HG02852 (cell line): ENCODE measurements at regions not wholly inside any gene's neighbourhood (a gene's known extent, or its start where the extent isn't known, plus 50 kb on each side); places are given as distances from the start of the nearest gene placed in this dataset.

Experiments used
- ATAC-seq: cut with Tn5 transposase; IDR thresholded peaks from one replicate; pipeline ENCODE4 v1.9.1; 2021; ENCODE audit warnings: mild to moderate bottlenecking, moderate library complexity; ENCODE audit not compliant: unreplicated experiment

DNA sequence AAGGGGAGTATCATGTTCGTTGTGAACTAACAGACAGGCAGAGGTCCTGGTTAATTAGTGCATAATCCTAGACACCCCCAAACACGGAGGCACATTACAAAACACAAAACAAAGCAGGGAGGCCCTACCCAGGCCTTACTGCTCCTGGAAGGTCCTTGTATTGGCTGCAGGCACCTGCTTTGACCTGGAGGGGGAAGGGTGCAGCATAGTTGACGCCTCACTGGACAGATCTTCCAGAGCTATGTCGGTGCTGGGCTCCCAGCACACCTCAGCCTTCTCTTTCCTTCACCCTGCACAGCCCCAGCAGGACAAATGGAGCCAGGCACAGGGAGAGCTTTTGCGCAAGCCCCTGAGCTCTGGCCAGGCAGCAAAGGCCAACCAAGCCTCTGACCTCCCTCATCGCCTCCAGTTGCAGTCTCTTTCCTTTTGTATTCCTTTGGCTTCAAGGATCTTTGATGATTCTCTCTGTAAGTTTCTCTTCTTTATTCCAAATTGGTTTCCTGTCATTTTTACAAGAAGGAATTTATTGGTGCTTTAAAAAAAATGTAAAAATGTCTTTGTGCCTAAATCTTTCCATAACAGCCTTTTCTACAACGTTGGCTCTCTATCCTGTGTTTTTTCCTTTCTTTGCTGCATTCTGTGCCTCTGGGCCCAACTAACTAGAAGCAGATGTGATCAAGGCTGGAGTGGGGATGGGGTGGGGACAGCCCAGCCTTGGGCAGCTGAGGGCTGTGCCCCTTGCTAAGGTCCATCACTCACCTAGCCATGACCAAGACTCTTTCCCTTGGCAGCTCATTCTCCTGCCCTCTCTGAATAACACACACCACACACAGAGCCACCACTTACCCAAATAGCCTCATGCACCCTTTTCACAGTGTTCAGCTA lies 317.1 kb upstream of the NPVF start:
- ATAC-seq = no peak

DNA sequence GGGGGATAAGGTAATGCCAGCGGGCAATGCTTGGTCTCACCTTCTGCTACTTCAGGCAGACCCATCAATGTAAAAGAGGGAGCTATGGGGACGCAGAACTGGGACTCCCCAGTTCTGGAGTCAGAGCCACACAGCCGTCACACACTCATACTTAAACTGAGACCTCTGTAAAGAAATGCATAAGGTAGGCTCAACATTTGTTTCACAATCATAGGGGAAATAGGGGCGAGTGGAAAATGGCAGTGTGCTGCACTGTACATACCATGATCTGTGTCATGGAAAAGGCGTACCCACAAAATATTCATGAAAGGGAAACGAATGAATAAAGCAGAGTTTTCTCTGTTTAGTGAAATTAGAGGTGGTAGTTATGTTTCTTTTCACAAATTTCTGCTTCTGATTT lies 318.0 kb upstream of the NPVF start:
- no peak for ATAC-seq

GRCh38 chr7:25549271-25549921 lies 321.1 kb upstream of the NPVF start:
- ATAC-seq = no peak

GRCh38 chr7:25550149-25550548 lies 321.9 kb upstream of the NPVF start:
- no peak for ATAC-seq

GRCh38 chr7:25552998-25553397 lies 324.7 kb upstream of the NPVF start:
- no peak for ATAC-seq

- ATAC-seq = no peak
Measured at GRCh38 chr7:25553580-25554291, 325.4 kb upstream of the NPVF start.

DNA sequence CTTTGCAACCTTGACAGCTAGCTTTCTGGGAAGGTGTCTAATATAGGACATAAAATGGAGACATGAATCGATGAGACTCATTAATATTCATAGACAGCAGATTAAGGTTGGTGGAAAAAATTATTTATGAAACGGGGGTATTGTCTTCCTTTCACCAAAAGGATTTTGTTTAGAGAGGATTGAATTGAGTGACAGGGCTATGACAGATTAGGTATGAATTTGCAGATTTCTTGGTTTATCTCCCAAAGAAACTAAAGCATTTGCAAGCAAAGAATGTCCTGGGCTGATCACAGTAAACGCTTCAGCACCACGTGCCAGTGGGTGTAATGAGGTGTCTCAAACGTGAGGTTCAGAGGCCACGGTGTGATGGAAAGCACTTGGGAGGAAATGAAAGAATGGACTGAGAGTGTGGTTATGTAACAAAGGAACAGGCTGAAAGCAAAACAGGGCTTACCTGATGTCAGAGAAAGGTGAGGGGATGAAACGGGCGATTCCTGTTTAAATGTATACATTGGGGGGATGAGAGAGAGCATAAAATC lies 329.2 kb upstream of the NPVF start:
- no peak for ATAC-seq

DNA sequence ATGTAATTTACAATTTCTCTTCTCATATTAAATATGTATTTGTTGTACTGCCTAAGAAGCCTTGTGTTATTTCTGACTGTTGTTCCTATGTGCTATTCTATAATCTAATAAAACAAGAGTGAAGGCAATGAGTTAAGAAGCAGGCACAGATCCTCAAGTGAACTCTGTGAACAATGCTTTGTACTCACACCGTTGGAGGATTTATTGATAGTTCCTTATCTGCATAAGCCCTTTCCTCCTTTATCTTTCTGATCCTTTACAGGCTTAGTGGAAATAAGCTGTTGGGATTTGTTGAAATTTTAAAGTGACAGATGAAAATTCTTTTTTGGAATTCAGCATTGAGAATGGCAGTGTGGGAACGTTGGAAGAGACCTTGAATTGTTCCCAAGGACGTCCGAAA lies 329.6 kb upstream of the NPVF start:
- ATAC-seq = no peak

DNA sequence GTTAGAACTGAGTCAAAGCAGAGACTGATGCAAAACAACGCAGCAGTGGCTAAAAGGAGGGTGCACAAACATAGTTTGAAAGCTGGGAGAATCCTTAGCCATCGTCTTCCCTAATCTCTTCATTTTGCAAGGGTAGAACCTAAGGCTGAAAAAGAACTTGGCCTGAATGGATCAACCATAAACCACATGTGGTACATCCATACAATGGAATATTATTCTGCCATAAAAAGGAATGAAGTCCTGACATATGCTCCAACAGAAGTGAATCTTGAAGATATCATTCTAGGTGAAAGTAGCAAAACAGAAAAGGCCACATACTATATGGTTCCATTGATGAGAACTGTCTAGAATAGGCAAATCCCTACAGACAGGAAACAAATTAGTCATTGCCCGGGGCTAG lies 330.3 kb upstream of the NPVF start:
- no peak for ATAC-seq

- no peak for ATAC-seq
Measured at GRCh38 chr7:25559581-25560367, 331.5 kb upstream of the NPVF start.

DNA sequence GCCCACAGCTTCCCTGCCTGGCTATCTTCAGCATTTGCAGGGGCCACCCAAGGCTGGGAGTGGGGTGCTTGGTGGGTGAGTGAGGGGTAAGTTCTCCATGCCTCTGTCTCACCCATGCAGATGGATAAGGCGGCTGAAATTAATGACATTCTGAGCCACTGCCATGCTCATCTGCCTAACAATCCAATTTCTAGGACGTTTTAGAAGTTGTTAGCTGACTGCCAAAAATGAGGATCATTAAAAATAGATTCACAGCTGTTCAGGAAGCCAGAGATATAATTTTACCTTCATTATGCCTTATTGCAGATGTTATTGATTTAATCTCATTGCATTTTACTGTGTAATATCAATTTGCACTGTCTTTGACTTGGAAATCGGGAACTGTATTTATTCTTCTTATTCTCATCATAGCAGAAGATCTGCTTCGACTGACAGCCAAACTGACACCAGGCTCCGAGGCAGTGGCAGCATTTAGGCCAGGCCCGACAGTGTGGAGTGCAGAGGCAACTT lies 334.4 kb upstream of the NPVF start:
- no peak for ATAC-seq

GRCh38 chr7:25565002-25565401 lies 336.7 kb upstream of the NPVF start:
- no peak for ATAC-seq

GRCh38 chr7:25565949-25566348 lies 337.7 kb upstream of the NPVF start:
- no peak for ATAC-seq

- ATAC-seq = no peak
Measured at GRCh38 chr7:25567430-25567829, 339.1 kb upstream of the NPVF start.

DNA sequence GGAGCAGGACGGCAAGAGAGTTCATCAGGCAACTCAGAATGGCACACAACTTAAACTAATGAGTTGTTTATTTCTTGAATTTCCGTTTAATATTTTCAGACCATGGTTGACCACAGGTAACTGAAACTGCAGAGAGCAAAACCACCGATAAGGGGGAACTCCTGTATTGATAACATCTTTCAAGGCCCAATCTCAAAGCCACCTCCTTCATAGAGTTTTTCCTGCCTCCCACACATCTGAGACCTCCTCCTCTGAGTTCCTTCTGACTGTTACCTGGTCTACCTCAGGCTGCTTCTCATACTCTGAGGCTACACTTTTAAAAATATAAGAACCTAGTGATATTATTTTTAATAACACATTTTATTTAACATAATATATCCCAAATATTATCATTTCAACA lies 341.5 kb upstream of the NPVF start:
- ATAC-seq = peak; percentile 60

DNA sequence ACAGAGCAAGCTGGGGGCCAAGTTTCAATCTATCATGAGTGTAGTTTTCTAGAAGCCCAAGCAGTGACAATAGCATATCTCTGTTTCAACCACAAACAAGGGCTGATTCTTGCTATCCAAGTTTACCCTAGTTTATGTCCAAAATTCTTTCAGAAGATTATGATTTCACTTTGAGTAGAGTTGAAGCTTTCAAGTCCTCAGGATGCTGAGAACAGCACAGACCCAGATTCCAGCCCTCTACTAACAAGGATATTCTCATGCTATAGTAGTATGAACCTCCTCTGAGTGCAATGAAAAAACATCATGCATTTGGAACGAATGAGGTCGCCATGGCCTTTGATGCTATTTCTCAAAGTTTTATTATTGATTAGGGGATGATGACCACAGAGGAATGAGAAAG lies 344.1 kb upstream of the NPVF start:
- ATAC-seq = no peak

DNA sequence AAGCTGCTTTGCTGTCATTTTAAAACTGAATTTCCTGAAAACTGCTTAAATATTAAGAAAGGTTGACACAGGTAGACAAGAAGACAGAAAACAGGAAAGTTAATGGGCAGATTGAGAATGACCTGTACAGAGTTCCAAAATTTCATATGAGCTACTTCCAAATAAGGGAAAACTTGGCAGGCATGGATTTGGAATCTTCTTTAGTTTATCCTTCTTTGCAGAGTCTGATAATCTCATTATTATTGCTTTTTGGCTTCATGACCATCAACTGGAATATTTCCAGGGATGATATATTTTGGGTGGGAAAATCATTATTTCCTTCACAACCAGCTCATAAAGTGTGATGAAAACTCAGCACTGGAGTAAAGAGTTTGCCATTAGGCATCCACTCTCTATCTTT lies 346.5 kb upstream of the NPVF start:
- no peak for ATAC-seq

DNA sequence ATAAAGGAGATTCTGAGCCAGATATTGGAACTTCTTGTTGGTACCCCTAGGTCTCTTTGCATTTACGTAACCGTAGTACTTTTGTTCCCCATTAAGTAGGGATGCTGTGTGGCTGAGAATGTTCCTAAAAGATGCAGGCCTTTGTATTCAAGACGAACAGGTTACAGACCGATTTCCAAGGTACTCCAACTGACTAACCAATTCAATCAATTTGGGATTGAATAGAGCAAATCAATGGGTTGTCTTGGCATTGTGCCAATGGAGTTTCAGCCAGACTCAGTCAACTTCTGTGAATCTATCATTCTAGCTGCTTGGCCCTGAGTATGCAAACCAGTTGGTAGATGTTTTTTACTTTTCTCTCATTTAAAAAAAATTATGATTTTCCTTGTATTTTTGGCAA lies 347.3 kb upstream of the NPVF start:
- ATAC-seq = no peak

GRCh38 chr7:25578991-25579777 lies 350.9 kb upstream of the NPVF start:
- ATAC-seq = no peak

DNA sequence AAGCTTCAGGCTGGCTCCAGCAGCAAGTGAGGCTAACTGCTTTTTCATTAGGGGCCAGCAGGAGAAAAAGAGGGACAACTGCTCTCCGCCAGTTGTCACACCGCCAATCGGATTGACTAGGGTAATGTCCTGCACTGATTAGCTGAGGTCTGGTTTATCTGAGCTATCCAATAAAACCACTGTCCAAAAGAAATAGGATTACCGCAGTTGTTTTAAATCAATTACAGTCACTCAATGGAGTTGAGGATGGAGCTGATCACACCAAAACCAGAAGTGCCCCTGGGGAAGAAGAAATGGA lies 351.4 kb upstream of the NPVF start:
- no peak for ATAC-seq
